ENCODE measurements at regions not wholly inside any gene's neighbourhood (a gene's known extent, or its start where the extent isn't known, plus 50 kb on each side); places are given as distances from the start of the nearest gene placed in this dataset.

DNA sequence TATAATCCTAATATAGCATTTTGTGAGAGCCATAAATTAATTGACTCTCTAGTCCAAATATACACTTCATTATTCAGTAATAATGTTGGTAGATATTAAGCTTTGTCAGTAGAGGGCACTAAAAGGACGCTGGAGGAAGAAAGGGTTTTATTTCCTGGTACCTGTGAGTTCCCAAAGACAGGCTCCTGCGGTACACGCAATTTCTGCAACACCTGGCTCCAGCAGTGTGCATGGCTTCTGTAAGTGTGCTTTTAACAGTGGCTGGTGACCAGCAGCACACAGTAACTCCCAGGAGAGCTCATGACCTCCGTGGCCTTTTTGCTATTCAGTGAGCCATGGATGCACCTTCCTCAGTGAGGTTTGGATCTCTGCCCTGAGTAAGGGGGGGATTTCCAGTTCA, 338.3 kb upstream of the ZNF385D start:
- TF ChIP-seq, protein P1, sequence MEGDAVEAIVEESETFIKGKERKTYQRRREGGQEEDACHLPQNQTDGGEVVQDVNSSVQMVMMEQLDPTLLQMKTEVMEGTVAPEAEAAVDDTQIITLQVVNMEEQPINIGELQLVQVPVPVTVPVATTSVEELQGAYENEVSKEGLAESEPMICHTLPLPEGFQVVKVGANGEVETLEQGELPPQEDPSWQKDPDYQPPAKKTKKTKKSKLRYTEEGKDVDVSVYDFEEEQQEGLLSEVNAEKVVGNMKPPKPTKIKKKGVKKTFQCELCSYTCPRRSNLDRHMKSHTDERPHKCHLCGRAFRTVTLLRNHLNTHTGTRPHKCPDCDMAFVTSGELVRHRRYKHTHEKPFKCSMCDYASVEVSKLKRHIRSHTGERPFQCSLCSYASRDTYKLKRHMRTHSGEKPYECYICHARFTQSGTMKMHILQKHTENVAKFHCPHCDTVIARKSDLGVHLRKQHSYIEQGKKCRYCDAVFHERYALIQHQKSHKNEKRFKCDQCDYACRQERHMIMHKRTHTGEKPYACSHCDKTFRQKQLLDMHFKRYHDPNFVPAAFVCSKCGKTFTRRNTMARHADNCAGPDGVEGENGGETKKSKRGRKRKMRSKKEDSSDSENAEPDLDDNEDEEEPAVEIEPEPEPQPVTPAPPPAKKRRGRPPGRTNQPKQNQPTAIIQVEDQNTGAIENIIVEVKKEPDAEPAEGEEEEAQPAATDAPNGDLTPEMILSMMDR (IDR thresholded peaks at IDR 0.05): peak; percentile 62
- H3K4me1 Mint-ChIP-seq (ENCODE audit: unreplicated experiment): no peaks in the 10 kb centered on the region
- no peak overlapping the region for H3K27ac Mint-ChIP-seq (ENCODE audit: unreplicated experiment)
- H3K9me3 Mint-ChIP-seq (ENCODE audit: unreplicated experiment): no peaks in the 10 kb centered on the region
- no peak for DNase-seq (ENCODE audit: extremely low spot score, unreplicated experiment)
- no peak overlapping the region for H3K4me3 Mint-ChIP-seq (ENCODE audit: unreplicated experiment)
- H3K36me3 Mint-ChIP-seq (ENCODE audit: unreplicated experiment): no peaks in the 10 kb centered on the region
- H3K27me3 Mint-ChIP-seq (ENCODE audit: unreplicated experiment): peaks cover 34% of the 10 kb centered on the region

DNA sequence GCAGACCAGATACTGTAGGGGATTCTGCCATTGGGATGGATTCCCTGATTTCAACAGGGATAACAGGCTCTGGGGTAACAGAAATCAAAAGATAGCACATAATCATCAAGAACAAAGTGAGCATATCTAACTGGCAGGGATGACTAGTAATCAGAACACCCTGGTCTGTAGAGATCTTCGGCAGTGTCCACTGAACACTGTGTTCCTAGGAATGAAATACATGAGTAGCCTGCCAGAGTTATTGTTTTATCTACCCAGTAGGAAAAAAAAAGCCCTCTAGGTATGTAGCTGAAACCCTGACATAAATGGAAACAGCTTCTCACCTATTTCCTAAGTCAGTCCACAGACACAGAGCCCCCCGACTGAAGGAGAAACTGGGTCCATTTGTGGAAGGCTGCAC, 340.3 kb upstream of the ZNF385D start:
- H3K4me3 Mint-ChIP-seq (ENCODE audit: unreplicated experiment): no peak overlapping the region
- TF ChIP-seq, protein P1 (IDR thresholded peaks at IDR 0.05): no peak
- H3K4me1 Mint-ChIP-seq (ENCODE audit: unreplicated experiment): no peaks in the 10 kb centered on the region
- H3K36me3 Mint-ChIP-seq (ENCODE audit: unreplicated experiment): no peaks in the 10 kb centered on the region
- H3K9me3 Mint-ChIP-seq (ENCODE audit: unreplicated experiment): no peaks in the 10 kb centered on the region
- DNase-seq (ENCODE audit: extremely low spot score, unreplicated experiment): no peak
- H3K27ac Mint-ChIP-seq (ENCODE audit: unreplicated experiment): no peak overlapping the region
- peaks cover 23% of the 10 kb centered on the region for H3K27me3 Mint-ChIP-seq (ENCODE audit: unreplicated experiment)

DNA sequence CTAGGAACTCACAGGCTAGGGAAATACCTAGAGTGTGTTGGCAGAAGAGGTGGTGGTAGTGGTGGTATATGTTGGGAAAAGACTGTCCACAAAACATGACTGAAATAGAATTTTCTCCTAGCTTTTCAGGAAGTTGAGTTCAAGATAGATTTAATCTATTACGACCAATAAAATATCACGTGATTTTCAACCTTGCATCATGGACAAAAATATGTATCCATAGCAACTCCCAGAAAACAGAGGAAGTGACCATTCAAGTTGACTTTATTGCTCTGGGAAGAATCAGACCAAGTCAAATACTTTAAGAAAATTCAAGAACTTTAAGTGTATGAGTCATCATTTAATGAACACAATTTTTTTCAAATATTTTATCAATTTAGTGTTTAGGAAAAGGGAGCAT, 347.0 kb upstream of the ZNF385D start:
- Mint-ChIP-seq H3K9me3 (ENCODE audit: unreplicated experiment) (peaks cover 4% of the 10 kb centered on the region), H3K36me3 (ENCODE audit: unreplicated experiment) (no peaks in the 10 kb centered on the region), H3K27me3 (ENCODE audit: unreplicated experiment) (peaks cover 11% of the 10 kb centered on the region), H3K27ac (ENCODE audit: unreplicated experiment) (no peak overlapping the region), H3K4me3 (ENCODE audit: unreplicated experiment) (no peak overlapping the region), H3K4me1 (ENCODE audit: unreplicated experiment) (no peaks in the 10 kb centered on the region)
- TF ChIP-seq, protein P1 (IDR thresholded peaks at IDR 0.05): no peak
- no peak for DNase-seq (ENCODE audit: extremely low spot score, unreplicated experiment)

DNA sequence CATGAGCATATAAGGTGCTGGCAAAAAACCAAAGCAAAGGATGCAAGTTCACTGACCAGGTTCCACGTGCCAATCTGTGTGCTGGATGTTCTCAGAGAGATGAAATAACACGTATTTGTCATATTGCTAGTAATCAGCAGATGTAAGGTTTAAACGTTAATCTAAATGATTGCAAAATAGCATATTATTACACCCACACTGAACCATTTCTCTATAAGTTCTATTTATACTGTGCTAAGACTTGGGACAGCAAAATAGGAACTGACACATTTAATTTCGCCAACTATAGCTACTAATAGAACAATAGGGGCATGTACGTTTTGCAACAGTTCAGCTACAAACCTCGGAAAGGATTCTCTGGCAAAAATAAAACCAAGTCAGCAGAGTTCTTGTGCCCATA, 350.3 kb upstream of the ZNF385D start:
- H3K4me1 Mint-ChIP-seq (ENCODE audit: unreplicated experiment): no peaks in the 10 kb centered on the region
- peaks cover 8% of the 10 kb centered on the region for H3K27me3 Mint-ChIP-seq (ENCODE audit: unreplicated experiment)
- H3K27ac Mint-ChIP-seq (ENCODE audit: unreplicated experiment): no peak overlapping the region
- no peak overlapping the region for H3K4me3 Mint-ChIP-seq (ENCODE audit: unreplicated experiment)
- H3K9me3 Mint-ChIP-seq (ENCODE audit: unreplicated experiment): peaks cover 4% of the 10 kb centered on the region
- TF ChIP-seq, protein P1 (IDR thresholded peaks at IDR 0.05): no peak
- DNase-seq (ENCODE audit: extremely low spot score, unreplicated experiment): no peak
- no peaks in the 10 kb centered on the region for H3K36me3 Mint-ChIP-seq (ENCODE audit: unreplicated experiment)

DNA sequence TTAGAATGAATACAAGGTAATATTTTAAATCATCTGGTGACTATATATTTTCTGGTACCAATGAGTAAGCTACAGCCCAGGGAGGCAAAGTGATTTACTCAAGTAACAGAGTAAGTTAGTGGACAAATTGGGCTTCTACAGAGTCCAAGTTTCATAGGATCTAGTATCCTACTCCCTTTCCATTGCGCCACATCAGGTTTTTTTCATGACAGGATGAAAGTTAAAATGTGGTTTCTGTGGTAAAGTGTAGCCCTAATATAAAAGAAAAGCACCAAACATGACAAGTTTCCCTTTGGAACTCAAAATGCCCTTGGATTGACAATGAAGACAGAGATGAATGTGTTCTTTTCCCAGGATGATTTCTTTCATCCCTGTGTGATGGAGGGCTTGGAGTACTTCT, 350.8 kb upstream of the ZNF385D start:
- Mint-ChIP-seq H3K36me3 (ENCODE audit: unreplicated experiment) (no peaks in the 10 kb centered on the region), H3K9me3 (ENCODE audit: unreplicated experiment) (peaks cover 4% of the 10 kb centered on the region), H3K4me3 (ENCODE audit: unreplicated experiment) (no peak overlapping the region), H3K4me1 (ENCODE audit: unreplicated experiment) (no peaks in the 10 kb centered on the region), H3K27me3 (ENCODE audit: unreplicated experiment) (peaks cover 4% of the 10 kb centered on the region), H3K27ac (ENCODE audit: unreplicated experiment) (no peak overlapping the region)
- TF ChIP-seq, protein P1 (IDR thresholded peaks at IDR 0.05): no peak
- DNase-seq (ENCODE audit: extremely low spot score, unreplicated experiment): no peak
